Endothelial cell of umbilical vein (primary cell): ENCODE measurements at regions not wholly inside any gene's neighbourhood (a gene's known extent, or its start where the extent isn't known, plus 50 kb on each side); places are given as distances from the start of the nearest gene placed in this dataset.

Experiments
- BruUV-seq: library from RNA; stranded (reverse); fragments of 400-500 nt; replicated peaks from 2 replicates; lab custom pipeline; 2021; lab: Mats Ljungman, UMichigan
- CTCF ChIA-PET: fragments of 300-600, 350-600 bp; sonication (Branson Sonifier 250); formaldehyde crosslinking; loops from one replicate; lab custom pipeline; 2021; ENCODE audit warnings: antibody characterized with exemption, inconsistent platforms; lab: Charles Lee
- POLR2A ChIA-PET: fragments of 300-600, 350-600 bp; sonication (Branson Sonifier 250); formaldehyde crosslinking; loops from one replicate; lab custom pipeline; 2021; ENCODE audit warnings: antibody characterized with exemption, inconsistent platforms; lab: Charles Lee
- DNase-seq: peaks from one replicate; pipeline ENCODE4 v3.0.0-alpha.2; 2011; ENCODE audit warnings: low read depth, low spot score
- FAIRE-seq: peaks from 2 replicates; lab custom pipeline; 2011; peaks lifted over from hg19 to GRCh38; lab: Jason Lieb, UNC
- H2AFZ ChIP-seq: 2 replicates; pipeline ENCODE4 v1.6.0; 2012; ENCODE audit warnings: low read depth, low read length, control low read depth, inconsistent platforms
- H3K27ac ChIP-seq: 2 replicates; pipeline ENCODE4 v1.5.1; 2011; ENCODE audit warnings: low read depth, mild to moderate bottlenecking, control low read depth, low read length, moderate library complexity; ENCODE audit not compliant: insufficient read depth
- H3K27me3 ChIP-seq, 2 experiments: 2 replicates each; pipeline versions ENCODE4 v1.6.0 to v1.6.1; 2011; ENCODE audit warnings: low read length in 2 of 2, mixed read lengths in 1 of 2; ENCODE audit not compliant: control insufficient read depth in 2 of 2, insufficient read depth in 2 of 2
- H3K36me3 ChIP-seq, 2 experiments: 2 replicates in 1 of 2; 3 replicates in 1 of 2; pipeline ENCODE4 v1.5.1; 2011; ENCODE audit warnings: low read length in 2 of 2, mild to moderate bottlenecking in 1 of 2, moderate library complexity in 1 of 2; ENCODE audit not compliant: control insufficient read depth in 2 of 2, insufficient read depth in 2 of 2; ENCODE audit errors: extremely low read depth in 1 of 2
- H3K4me1 ChIP-seq: 3 replicates; pipeline ENCODE4 v1.5.1; 2011; ENCODE audit warnings: mild to moderate bottlenecking, low read length; ENCODE audit not compliant: control insufficient read depth, insufficient read depth; ENCODE audit errors: extremely low read depth
- H3K4me2 ChIP-seq: 2 replicates; pipeline ENCODE4 v1.6.1; 2011; ENCODE audit warnings: low read length, control low read depth, mixed read lengths; ENCODE audit not compliant: insufficient read depth
- H3K4me3 ChIP-seq, 3 experiments: fragments of 200-600 bp in 1 of 3; sonication (generic), shearing (Covaris generic) in 1 of 3; replicated peaks in 1 of 3; 2 replicates each; pipeline ENCODE4 v1.5.1; 2011 to 2016; ENCODE audit warnings: control low read depth in 3 of 3, low read length in 3 of 3, mild to moderate bottlenecking in 2 of 3, inconsistent platforms in 1 of 3, low read depth in 1 of 3, moderate library complexity in 1 of 3; ENCODE audit not compliant: insufficient read depth in 1 of 3
- H3K79me2 ChIP-seq: 2 replicates; pipeline ENCODE4 v1.6.0; 2012; ENCODE audit warnings: low read length, inconsistent platforms; ENCODE audit not compliant: control insufficient read depth, insufficient read depth
- H3K9ac ChIP-seq: replicated peaks from 2 replicates; pipeline ENCODE3; 2011; ENCODE audit warnings: low read length, control low read depth; ENCODE audit not compliant: insufficient read depth; ENCODE audit errors: extremely low read depth
- H3K9me1 ChIP-seq: replicated peaks from 3 replicates; pipeline ENCODE4 v1.6.0; 2011; ENCODE audit warnings: mild to moderate bottlenecking, low read length; ENCODE audit not compliant: control insufficient read depth, insufficient read depth; ENCODE audit errors: extremely low read depth
- H3K9me3 ChIP-seq: replicated peaks from 2 replicates; pipeline ENCODE4 v1.5.1; 2012; ENCODE audit warnings: low read length, inconsistent platforms; ENCODE audit not compliant: control insufficient read depth, insufficient read depth
- H4K20me1 ChIP-seq: replicated peaks from 2 replicates; pipeline ENCODE3; 2011; ENCODE audit warnings: mild to moderate bottlenecking, low read length; ENCODE audit not compliant: control insufficient read depth, insufficient read depth; ENCODE audit errors: extremely low read depth
- CTCF ChIP-seq, 2 donors: IDR thresholded peaks; 1 replicate in 1 of 2; 2 replicates in 1 of 2; pipeline ENCODE4 v1.5.1; 2011; ENCODE audit warnings: low read length in 2 of 2, mild to moderate bottlenecking in 2 of 2, moderate library complexity in 2 of 2, control low read depth in 1 of 2, inconsistent platforms in 1 of 2, low read depth in 1 of 2; ENCODE audit not compliant: insufficient read depth in 1 of 2; ENCODE audit errors: extremely low read depth in 1 of 2
- FOS ChIP-seq: IDR thresholded peaks from 2 replicates; pipeline ENCODE4 v1.6.1; 2011; ENCODE audit warnings: mild to moderate bottlenecking, low read length, moderate library complexity, borderline replicate concordance; ENCODE audit not compliant: insufficient read depth
- GATA2 ChIP-seq: IDR thresholded peaks from 2 replicates; pipeline ENCODE4 v1.7.0; 2011; ENCODE audit warnings: low read depth, mild to moderate bottlenecking, moderate library complexity, mixed read lengths, low read length; ENCODE audit not compliant: insufficient read length, insufficient read depth
- JUN ChIP-seq: IDR thresholded peaks from 2 replicates; pipeline ENCODE4 v1.6.1; 2011; ENCODE audit warnings: borderline replicate concordance, low read depth; ENCODE audit not compliant: insufficient read length, insufficient read depth
- MYC ChIP-seq: IDR thresholded peaks from one replicate; pipeline ENCODE4 v1.6.1; 2011; ENCODE audit warnings: mild to moderate bottlenecking, low read depth, low read length
- POLR2A ChIP-seq: IDR thresholded peaks from 2 replicates; pipeline ENCODE4 v1.6.1; 2012; ENCODE audit warnings: low read depth, mild to moderate bottlenecking, control low read depth, low read length
- POLR2AphosphoS5 ChIP-seq: IDR thresholded peaks from 2 replicates; pipeline ENCODE4 v1.6.1; 2012; ENCODE audit warnings: low read depth, mild to moderate bottlenecking, control low read depth, low read length, moderate library complexity; ENCODE audit not compliant: insufficient read depth
- dilution Hi-C: fragments of 300-500 bp; cut with MboI; formaldehyde crosslinking; loops from one replicate; pipeline ENCODE4 v1.15.0; 2019; ENCODE audit warnings: low sequenced_read_pairs; ENCODE audit not compliant: extremely low pct_ligation_motif_present
- intact Hi-C: fragments of 100-400 bp; cut with micrococcal nuclease; formaldehyde crosslinking; loops from one replicate; pipeline ENCODE4 v1.10.0; 2022

- Histone ChIP-seq H4K20me1 (no peaks in the 10 kb centered on the region), H3K9me3 (no peaks in the 10 kb centered on the region), H3K4me3 (no peak overlapping the region), H3K79me2 (no peaks in the 10 kb centered on the region), H3K27me3 (no peaks in the 10 kb centered on the region), H3K9ac (no peak overlapping the region), H2AFZ (no peak overlapping the region), H3K4me1 (no peaks in the 10 kb centered on the region), H3K36me3 (no peaks in the 10 kb centered on the region), H3K9me1 (no peaks in the 10 kb centered on the region), H3K4me2 (no peak overlapping the region), H3K27ac (no peak overlapping the region)
- dilution Hi-C loops, result no loop called here
- FAIRE-seq (no peak), DNase-seq (no peak)
- ChIA-PET CTCF (no interaction called here), POLR2A (no interaction called here)
- intact Hi-C loops, result no loop called here
- no peak for TF ChIP-seq MYC
- TF ChIP-seq POLR2A, result no peak
- no peak for TF ChIP-seq GATA2
- no peak for TF ChIP-seq FOS
- BruUV-seq, result no TSS peak
Observed at GRCh38 chr10:57979956-57980355, 287.7 kb downstream of the IPMK start.

GRCh38 chr10:57979491-57979890 lies 288.2 kb downstream of the IPMK start:
- TF ChIP-seq MYC, result no peak
- no peak for TF ChIP-seq JUN
- TF ChIP-seq POLR2AphosphoS5, result no peak
- TF ChIP-seq CTCF (IDR thresholded peaks at IDR 0.05; ENCODE audit: extremely low read depth in 1 of 2, insufficient read depth in 1 of 2, low read depth in 1 of 2, low read length in 2 of 2), result no peak
- no peak for TF ChIP-seq GATA2
- H2AFZ ChIP-seq, result no peak overlapping the region
- no TSS peak for BruUV-seq
- no peak overlapping the region for H3K27ac ChIP-seq
- no peaks in the 10 kb centered on the region for H3K27me3 ChIP-seq
- no peaks in the 10 kb centered on the region for H3K4me1 ChIP-seq
- H3K36me3 ChIP-seq, result no peaks in the 10 kb centered on the region
- no peak overlapping the region for H3K4me2 ChIP-seq
- DNase-seq (no peak), FAIRE-seq (no peak)
- ChIA-PET POLR2A (no interaction called here), CTCF (no interaction called here)
- H3K9ac ChIP-seq, result no peak overlapping the region
- no peaks in the 10 kb centered on the region for H4K20me1 ChIP-seq
- no peak overlapping the region for H3K4me3 ChIP-seq
- dilution Hi-C loops, result no loop called here
- intact Hi-C loops, result no loop called here
- no peaks in the 10 kb centered on the region for H3K9me3 ChIP-seq
- H3K9me1 ChIP-seq, result no peaks in the 10 kb centered on the region
- H3K79me2 ChIP-seq, result no peaks in the 10 kb centered on the region
